Neutrophil (primary cell): ENCODE measurements at regions not wholly inside any gene's neighbourhood (a gene's known extent, or its start where the extent isn't known, plus 50 kb on each side); places are given as distances from the start of the nearest gene placed in this dataset.

Experiments used
- H3K27ac ChIP-seq: fragments of 200-600 bp; sonication (generic); 2 replicates; pipeline ENCODE4 v1.5.1; 2016; ENCODE audit warnings: mild to moderate bottlenecking, moderate library complexity
- H3K27me3 ChIP-seq: fragments of 200-600 bp; sonication (generic); 2 replicates; pipeline ENCODE4 v1.6.0; 2016; ENCODE audit warnings: mild to moderate bottlenecking
- H3K36me3 ChIP-seq: fragments of 200-600 bp; sonication (generic); 2 replicates; pipeline ENCODE4 v1.5.1; 2017
- H3K4me1 ChIP-seq, 2 experiments: fragments of 200-600 bp in 1 of 2; sonication (generic) in 1 of 2; 1 replicate in 1 of 2; 2 replicates in 1 of 2; pipeline versions ENCODE4 v1.5.1 to v1.6.1; 2013 to 2016; ENCODE audit warnings: low read depth in 1 of 2, low read length in 1 of 2, mild to moderate bottlenecking in 1 of 2, moderate library complexity in 1 of 2; ENCODE audit not compliant: control insufficient read depth in 1 of 2, insufficient read depth in 1 of 2
- H3K4me3 ChIP-seq, 2 experiments: fragments of 200-600 bp in 1 of 2; sonication (generic) in 1 of 2; 1 replicate in 1 of 2; 2 replicates in 1 of 2; pipeline ENCODE4 v1.5.1; 2013 to 2016; ENCODE audit warnings: low read depth in 1 of 2, low read length in 1 of 2, mild to moderate bottlenecking in 1 of 2, moderate library complexity in 1 of 2
- H3K9me3 ChIP-seq: fragments of 200-600 bp; sonication (generic); 2 replicates; pipeline ENCODE4 v1.5.1; 2016
- TF ChIP-seq, protein P1 (sequence below): fragments of 200-600 bp; sonication (generic); IDR thresholded peaks from 2 replicates; pipeline ENCODE4 v1.5.1; 2016; ENCODE audit warnings: antibody characterized with exemption

DNA sequence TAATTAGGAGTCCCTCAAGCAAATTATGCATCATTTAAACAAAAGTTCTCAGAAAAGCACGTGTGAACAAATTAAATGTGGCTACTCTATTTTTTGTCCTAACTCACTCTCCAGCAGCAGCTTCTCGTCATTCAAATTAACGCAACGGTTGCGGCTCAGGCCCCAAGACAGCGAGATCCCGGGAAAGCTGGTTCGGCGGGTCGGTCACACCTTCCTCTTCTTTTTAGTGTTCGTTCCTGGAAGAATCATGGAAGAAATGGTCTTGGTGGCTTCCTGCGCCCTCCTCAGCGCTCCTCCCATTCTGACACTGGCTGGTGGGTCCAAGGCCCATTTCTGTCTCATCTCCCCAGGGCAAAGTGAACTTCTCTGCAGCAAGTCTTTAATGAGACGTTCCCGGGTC is 382.8 kb upstream of the IRX1 start:
- H3K27ac ChIP-seq, result no peak overlapping the region
- no peaks in the 10 kb centered on the region for H3K4me1 ChIP-seq
- TF ChIP-seq, protein P1, sequence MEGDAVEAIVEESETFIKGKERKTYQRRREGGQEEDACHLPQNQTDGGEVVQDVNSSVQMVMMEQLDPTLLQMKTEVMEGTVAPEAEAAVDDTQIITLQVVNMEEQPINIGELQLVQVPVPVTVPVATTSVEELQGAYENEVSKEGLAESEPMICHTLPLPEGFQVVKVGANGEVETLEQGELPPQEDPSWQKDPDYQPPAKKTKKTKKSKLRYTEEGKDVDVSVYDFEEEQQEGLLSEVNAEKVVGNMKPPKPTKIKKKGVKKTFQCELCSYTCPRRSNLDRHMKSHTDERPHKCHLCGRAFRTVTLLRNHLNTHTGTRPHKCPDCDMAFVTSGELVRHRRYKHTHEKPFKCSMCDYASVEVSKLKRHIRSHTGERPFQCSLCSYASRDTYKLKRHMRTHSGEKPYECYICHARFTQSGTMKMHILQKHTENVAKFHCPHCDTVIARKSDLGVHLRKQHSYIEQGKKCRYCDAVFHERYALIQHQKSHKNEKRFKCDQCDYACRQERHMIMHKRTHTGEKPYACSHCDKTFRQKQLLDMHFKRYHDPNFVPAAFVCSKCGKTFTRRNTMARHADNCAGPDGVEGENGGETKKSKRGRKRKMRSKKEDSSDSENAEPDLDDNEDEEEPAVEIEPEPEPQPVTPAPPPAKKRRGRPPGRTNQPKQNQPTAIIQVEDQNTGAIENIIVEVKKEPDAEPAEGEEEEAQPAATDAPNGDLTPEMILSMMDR, result no peak
- H3K36me3 ChIP-seq, result no peaks in the 10 kb centered on the region
- H3K9me3 ChIP-seq, result no peaks in the 10 kb centered on the region
- no peaks in the 10 kb centered on the region for H3K27me3 ChIP-seq
- H3K4me3 ChIP-seq, result no peak overlapping the region

DNA sequence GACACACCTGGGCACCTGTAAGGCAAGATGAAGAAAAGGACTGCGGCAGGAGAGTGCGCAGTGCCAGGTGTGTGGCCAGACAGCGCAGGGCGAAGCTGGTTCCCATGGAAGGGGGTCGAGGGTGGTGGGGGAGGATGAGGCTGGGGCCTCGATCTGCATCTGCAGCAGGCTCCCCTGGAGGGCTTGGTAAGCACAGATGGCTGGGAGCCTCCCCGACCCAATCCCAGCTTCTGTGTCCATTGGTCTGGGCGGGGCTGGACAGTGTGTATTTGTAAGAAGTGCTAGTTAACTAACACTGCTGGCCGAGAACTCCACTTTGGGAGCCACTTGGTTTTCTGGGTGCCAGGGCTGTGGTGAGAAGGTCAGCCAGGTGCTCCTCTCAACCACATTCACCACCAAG is 385.1 kb upstream of the IRX1 start:
- TF ChIP-seq, protein P1, result no peak
- no peak overlapping the region for H3K4me3 ChIP-seq
- H3K36me3 ChIP-seq, result no peaks in the 10 kb centered on the region
- H3K4me1 ChIP-seq, result no peaks in the 10 kb centered on the region
- no peaks in the 10 kb centered on the region for H3K27me3 ChIP-seq
- H3K9me3 ChIP-seq, result no peaks in the 10 kb centered on the region
- H3K27ac ChIP-seq, result no peak overlapping the region

DNA sequence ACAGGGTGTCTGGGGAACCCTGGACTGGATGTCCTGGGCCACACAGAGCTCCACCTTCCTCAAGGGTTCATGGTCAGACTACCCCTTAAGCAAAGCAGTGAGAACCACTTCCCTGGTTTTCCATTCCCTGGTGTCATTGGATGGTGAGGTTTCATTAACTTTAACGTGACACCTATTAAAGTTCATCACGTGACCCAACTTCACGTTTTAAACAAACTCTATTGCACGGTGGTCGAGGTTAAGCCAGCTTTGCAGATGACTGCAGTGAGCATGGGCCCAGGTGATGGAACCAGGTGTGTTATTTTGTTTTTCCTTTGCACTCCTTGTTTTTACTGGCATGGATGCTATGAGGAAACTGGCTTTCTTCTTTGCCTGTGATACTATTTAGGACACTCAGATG is 385.7 kb upstream of the IRX1 start:
- TF ChIP-seq, protein P1, result no peak

DNA sequence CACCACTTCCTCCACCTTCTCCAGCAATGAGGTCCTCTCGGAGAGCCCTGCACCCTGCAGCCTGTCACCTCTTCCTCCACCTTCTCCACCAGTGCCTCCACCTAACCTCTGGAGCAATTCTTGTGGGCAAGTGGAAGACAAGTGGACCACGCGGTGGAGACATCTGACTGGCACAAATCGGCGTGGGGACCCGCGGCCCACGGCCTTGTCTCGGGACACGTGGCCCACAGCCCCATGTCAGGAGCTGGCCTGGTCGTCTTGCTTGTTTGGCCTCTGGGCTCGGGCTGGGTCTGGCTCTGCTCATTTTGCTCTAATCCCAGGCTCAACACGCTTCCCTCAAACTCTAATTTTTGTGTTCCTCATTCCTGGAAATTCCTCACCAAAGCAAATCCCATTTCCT is 393.1 kb upstream of the IRX1 start:
- Histone ChIP-seq H3K4me3 (no peak overlapping the region), H3K4me1 (no peaks in the 10 kb centered on the region), H3K27ac (no peak overlapping the region), H3K27me3 (peaks cover 13% of the 10 kb centered on the region), H3K9me3 (no peaks in the 10 kb centered on the region), H3K36me3 (no peaks in the 10 kb centered on the region)
- TF ChIP-seq, protein P1, result no peak

More for the DNA sequence above, 385.7 kb upstream of the IRX1 start:
- no peak overlapping the region for H3K4me3 ChIP-seq
- H3K9me3 ChIP-seq, result no peaks in the 10 kb centered on the region
- H3K27me3 ChIP-seq, result no peaks in the 10 kb centered on the region
- no peak overlapping the region for H3K27ac ChIP-seq
- H3K4me1 ChIP-seq, result no peaks in the 10 kb centered on the region
- no peaks in the 10 kb centered on the region for H3K36me3 ChIP-seq

DNA sequence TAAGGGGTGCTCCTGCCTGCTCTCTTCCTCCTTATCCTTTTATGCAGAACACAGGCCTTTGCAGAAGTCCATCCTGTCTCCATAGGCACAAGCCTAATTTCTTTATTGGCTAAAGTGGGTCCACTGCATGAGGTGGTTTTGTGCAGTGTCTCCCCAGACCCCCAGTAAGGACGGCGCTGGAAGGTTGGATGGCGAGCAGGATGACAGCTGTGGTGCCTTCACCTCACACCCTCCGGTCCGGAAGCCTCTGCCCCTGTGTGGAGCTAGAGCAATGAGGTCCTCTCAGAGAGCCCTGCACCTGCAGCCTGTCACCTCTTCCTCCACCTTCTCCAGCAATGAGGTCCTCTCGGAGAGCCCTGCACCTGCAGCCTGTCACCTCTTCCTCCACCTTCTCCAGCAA is 393.7 kb upstream of the IRX1 start:
- no peaks in the 10 kb centered on the region for H3K4me1 ChIP-seq
- H3K4me3 ChIP-seq, result no peak overlapping the region
- H3K9me3 ChIP-seq, result no peaks in the 10 kb centered on the region

More for the DNA sequence above, 393.7 kb upstream of the IRX1 start:
- Histone ChIP-seq H3K27ac (no peak overlapping the region), H3K27me3 (peaks cover 19% of the 10 kb centered on the region), H3K36me3 (no peaks in the 10 kb centered on the region)
- TF ChIP-seq, protein P1, result no peak
